GM19438 (cell line): ENCODE measurements at regions not wholly inside any gene's neighbourhood (a gene's known extent, or its start where the extent isn't known, plus 50 kb on each side); places are given as distances from the start of the nearest gene placed in this dataset.

Experiments used
- ATAC-seq: cut with Tn5 transposase; IDR thresholded peaks from one replicate; pipeline ENCODE4 v1.9.1; 2021; ENCODE audit warnings: low read depth; ENCODE audit not compliant: unreplicated experiment

DNA sequence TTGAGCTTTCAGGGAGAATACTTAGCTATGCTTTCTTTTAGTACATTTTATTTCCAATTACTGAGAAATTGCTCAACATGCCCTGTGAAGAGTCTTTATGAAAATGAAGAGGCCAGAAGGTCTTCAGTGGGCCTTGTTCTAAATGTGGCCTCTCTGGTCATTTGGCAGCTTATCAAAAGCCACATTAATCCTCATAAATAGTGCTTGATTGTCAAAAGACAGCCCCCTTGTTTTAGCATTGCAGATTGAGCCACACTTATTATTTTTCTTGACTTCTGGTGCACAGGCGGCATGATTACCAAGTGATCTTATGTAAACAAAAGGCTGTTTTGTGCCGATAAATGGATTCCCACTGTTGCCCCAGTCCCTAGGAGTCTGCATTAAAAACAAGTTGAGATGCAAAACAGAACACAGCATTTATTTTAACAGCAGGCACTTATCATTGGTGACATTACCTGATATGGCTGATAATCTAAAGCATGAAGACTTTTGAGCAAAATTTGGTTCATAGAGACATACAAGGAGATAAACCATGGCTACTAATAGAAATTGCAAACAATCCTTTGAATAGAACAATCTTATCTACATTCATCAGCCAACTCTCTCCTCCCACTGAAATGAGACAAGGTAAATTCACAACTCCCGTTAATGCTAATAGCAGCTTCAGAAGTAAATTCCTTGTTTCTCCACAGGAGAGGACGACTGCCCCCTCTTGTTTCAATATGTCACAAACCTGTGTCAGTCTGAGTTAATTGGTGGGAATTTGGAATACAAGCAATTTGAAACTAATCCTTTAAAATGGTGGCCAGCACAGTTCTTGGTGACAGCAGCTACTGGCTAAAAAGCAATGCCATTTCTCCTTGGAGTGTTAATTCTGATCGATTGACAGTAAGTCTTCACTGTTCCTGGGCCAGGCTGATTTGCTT lies 194.3 kb downstream of the NSUN3 start:
- ATAC-seq = no peak

DNA sequence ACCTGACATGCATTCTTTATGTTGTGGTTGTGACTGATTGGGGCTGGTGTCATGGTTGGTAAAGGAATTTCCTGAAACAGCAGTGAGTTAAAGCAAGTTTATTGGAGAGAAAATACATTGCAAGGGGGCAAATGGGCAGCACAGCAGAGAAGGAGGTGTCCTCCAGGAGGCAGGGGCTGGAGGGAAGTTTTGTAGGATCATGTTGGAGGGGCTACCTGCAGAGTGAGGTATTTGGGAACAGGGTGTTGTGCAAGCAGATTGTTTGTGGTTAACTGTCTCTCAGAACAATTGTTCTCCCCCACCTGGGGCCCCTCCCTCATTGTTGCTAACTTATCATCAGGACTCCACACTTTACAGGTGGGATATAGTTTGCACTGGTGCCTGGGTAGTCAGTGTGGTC lies 196.0 kb downstream of the NSUN3 start:
- ATAC-seq = no peak

DNA sequence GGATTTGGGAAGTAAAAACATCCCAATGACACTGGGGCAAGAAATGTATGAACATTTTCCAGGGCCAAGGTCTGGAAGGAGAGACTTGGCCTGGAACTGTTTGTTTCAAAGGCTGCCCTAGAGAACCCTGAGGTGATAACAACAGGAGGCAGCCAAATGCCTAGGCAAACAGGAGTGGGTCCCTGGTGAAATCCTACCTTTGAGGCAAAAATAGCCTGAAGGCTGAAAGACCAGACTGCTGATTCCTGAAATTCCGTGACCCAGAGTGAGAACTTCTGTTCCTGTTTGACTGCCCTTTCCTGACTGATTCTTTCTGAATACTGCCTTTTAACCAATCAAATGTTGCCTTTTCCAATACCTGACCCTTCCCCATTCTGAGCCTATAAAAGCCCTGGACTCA lies 196.4 kb downstream of the NSUN3 start:
- ATAC-seq = no peak

DNA sequence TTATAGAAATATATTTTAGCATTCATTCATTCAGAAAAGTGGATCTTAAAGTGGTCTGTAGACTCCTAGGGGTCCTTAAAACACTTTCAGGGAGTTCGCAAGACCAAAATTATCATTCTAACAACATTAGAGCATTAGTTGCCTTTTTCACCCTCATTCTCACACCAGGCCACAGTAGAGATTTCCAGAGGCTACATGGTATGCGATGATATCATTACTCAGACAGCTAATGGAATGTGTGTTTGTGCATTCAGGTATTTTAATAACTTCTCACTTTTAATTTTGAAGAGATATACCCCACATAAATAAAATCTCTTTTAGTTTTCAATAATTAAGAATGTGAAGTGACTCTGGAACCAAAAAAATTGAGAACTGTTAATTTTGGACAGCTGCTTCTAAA lies 206.9 kb downstream of the NSUN3 start:
- ATAC-seq = no peak

DNA sequence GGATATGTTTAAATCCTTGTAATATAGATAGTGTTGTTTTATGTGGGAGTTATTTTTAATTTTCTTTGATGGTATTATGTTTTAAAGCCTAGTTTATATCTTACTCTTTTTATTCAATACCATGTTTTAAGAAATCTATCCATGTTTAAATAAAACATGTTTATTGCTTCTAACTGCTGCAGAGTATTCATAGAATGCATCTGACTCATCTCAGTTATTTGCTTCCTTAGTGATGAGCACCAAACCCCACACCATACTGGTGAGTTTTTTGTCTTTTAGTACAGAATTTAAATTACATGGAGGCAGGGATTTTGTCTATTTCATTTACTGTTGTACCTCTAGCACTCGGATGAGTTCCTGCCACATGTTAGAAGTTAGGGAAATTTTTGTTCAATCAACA lies 209.2 kb downstream of the NSUN3 start:
- no peak for ATAC-seq

DNA sequence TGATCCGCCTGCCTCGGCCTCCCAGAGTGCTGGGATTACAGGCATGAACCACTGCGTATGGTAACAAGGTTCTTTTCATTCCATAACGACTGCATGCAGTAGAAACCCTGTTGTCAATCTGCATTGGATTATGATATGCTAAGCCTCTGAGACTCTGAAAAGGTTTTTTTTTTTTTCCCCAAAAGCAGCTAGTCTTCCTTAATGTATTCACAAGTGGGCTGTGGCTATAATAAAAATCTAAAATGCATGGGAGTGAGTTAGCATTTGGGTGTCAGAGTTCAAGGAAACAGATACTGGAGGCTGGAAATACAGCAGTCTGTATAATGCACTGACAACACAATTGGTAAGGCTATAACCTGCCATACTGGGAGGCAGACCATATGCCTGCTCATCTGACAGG lies 218.1 kb downstream of the NSUN3 start:
- ATAC-seq = no peak

DNA sequence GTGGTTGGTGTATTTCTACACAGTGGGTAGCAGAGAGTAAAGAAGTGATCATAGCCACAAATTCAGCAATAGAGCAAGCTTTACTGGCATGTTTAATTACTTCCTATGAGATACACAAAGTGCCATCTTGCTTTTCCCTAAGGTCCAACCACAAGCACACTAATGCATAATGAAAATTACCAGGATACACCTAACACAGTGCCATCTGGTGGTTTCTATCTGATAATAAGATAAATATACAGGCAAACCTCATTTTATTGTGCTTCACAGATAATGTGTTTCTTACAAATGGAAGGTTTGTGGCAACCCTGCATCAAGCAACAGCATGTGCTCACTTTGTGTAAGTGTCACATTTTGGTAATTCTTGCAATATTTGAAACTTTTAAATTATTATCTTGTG lies 223.0 kb downstream of the NSUN3 start:
- no peak for ATAC-seq

DNA sequence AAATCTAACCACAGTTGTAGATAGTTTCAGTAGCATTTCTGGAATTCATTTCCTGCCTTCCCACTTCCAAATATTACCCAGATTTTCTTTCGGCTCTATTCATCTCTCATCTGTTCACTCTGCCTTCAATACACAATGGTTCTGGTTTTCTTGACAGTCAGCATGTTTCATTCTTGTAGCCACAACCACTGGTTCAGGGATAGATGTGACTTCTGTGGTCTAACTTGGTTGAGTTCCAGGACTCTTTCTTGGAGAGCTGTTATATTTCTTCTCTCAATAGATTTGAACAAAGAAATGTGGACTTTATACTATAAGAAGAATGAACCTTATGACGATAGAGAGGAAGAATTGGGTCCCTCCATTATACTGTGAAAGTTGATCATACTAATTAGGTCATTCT lies 228.8 kb downstream of the NSUN3 start:
- no peak for ATAC-seq

DNA sequence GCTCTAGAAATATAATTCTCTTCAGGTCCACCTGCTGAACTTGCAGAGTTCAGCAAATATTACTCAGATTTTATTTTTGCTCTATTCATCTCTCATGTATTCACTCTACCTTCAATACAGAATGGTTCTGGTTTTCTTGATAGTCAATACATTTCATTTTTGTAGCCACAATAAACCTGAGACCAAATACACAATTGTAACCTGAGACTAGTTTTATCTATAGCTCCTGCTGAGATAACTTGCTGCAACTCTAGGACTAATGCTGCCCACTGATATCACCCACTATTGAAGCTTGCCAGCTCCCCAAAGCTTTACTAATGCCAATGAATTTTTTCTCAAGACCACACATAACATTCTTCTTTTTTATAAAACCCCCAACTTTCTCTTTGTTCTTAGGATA lies 229.3 kb downstream of the NSUN3 start:
- ATAC-seq = no peak

DNA sequence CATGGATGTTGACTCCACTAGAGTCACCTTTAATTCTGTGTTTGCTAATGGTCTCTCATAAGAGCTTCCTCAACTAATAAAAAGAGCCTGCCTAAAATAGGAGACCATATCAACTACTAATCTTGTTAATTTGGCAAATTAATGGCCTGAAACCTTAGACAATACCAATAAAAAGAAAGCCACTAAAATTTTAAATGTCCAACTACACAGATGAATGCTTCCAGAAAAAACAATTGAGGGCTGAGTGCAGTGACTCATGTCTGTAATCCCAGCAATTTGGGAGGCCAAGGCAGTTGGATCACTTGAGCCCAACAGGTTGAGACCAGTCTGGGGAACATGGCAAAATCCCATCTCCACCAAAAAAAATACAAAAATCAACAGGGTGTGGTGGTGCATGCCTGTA lies 230.9 kb downstream of the NSUN3 start:
- no peak for ATAC-seq

DNA sequence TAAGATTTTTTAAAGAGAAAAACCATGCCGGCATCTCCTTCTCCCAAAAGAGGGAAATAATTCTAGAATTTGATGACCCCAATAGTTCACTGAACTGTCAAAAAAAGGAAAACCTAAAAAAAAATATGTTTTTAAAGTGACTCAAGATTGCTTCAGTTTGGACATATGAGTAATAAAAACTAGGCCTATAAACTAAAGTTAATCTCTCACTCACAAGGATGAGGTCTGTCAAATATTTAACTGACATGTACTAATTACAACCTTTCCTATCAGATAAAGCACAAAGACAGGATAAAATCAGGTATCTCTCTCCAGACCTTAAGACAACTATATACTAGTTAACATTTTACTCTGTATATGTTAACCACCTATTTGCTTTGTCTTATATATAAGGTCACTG lies 231.9 kb downstream of the NSUN3 start:
- no peak for ATAC-seq

DNA sequence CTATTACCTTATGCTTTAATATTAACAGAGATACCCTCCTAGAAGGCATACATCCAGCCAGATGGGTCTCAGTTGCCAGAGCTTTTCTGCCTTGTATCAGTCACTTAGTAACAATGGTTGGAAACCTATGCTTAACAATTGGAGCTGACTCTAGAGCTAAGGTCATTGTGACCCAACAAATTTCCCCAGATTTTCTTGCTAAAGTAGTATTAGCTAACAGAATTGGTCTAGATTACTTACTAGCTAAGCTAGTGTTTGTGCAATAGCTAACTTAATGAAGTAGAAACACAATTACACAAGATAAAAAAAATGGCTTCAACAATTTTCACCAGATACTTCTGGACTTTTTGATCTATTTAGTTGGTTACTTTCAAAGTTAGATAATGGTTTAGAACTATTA lies 236.9 kb downstream of the NSUN3 start:
- no peak for ATAC-seq

DNA sequence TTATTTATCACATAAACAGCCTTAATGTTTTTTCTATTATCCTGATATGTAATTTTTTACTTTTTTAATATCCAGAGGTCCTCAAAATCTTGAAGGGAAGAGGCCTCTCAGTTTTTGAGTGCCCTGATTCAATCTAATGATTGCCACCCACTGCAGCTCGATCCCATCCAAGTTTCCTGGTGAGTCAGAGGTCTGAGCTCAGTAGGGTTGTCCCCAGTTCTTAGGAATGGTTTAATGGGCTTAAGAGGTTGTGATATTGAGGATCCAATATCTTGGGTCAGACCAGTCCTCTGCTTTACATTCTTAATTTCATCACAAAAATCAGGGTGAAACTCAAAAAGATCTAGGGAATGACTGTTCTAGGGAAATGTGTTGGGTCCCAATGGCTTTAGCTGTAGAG lies 238.5 kb downstream of the NSUN3 start:
- no peak for ATAC-seq

DNA sequence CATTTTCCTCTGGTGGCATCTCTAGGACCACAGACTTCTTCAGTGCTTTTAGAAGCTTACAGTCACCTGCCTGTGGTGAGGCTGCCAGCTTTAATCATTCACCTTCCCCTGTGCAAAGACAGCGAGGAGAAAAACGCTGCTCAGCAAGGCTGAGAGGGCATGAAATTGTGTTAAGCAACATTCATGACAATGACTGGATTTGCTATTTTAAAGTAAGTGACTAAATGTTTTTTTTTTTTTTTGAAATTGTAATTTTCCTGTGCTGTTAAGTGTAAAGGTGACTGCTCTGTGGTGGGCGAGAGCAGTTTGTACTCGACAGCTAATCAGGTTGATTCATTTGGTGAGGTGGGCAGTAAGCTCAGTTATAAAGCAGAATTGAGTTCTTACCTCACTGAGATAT lies 240.4 kb downstream of the NSUN3 start:
- ATAC-seq = no peak

DNA sequence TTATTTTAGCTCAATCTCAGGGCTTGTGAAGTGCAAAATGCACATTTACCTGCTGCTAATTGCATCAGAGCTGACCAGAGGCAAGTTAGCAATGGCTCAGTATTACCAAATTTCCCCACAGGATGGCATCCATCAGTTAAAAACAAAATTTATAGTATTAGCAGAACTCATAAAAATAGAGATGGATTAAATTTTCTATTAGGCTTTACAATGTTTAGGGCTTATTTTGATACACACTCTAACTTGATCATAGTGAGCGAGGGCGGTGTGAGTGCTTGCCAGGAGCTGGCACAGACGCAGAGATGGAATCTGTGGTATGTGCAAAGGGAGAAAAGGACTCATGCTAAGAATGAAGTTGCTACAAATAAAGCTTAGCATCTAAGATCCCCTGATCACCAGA lies 241.0 kb downstream of the NSUN3 start:
- ATAC-seq = no peak

DNA sequence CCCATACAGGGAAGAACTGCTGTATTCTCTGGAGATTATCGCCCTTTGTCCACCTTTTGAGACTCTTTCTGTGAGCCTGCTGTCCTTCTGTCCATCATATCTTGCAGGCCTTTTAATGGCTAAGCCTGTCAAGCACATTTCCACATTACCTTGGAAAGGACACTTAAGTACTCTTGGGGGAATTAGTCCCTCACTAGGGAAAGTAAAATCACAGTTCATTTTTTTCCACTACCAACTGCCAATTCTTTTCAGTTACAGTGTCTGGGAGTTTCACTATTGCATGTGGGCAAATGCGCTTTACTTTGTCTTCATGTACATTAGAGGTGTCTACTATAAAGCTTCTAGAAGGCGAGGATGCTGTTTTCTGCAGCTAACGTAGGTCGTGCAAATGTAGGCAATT lies 242.1 kb downstream of the NSUN3 start:
- no peak for ATAC-seq

DNA sequence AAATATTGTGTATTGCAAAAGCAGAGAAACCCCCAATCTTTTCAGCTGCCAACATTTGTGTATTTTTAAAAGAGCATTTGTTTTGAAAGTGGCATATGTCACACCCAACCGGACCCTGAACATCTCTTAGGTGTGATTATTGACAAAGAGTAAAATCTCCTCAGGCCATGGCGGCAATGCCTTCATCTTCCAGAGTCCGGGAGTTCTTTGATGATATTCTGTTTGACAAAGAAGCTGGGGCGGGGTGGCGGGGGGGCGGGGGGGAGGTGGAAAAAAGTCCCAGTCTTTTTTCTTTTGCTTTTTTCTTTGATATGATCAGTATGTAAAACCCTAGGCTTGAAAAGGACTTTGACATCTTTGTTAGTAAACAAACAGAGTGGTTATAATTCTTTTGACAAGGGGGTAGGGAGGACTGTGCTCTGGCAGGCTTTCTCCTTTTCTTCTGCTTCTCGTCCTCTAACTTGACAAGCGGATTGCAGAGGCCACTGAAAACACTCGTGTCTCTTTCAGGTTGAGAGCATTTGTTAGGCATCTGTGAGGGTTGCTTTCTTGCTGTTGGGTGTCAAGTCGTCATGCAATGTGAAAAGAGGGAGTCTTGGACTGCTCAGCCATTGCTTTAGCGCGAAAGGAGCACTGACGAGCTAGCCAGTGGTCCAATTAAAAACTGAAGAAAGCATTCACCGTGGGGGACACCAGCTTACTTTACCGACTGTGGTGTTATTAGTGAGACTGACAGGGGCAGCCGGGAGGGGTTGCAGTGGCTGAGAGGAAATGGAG lies 243.2 kb downstream of the NSUN3 start:
- no peak for ATAC-seq

DNA sequence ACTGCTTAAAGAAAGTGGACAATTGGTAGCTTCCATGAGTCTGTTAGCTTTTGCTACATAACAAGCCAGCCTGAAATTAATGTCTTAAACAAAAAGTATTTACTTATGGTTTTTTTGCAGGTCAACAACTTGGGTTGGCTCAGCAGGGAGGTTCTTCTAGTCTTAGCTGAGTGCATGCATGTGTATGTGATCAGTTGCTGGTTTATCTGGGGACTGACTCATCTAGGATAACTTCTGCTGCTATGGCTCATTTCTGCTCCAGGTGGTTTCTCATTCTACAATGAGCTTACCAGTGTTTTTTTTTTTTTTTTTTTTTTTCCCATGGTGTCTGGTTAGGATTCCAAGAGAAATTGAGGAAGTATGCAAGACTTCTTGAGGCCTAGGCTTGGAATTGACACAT lies 244.7 kb downstream of the NSUN3 start:
- no peak for ATAC-seq

DNA sequence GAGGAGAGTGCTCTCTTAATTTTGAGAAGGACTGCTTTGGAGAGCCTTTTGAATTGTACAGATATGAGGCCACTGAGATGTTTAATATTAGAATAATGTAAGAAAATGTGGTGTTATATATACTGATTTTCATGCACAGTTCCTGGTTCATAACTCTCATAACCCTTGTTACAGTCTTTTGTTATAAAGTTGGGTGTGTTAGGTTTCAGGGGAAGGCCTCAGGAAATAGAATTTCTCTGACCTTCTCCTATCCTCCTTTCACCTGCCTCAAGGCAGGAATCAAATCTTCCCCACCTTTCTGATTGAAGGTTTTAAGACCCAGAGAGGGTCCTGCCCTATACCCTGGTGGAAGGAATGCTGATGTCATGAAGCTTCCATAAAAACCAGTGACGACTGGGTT lies 245.9 kb downstream of the NSUN3 start:
- ATAC-seq = no peak

DNA sequence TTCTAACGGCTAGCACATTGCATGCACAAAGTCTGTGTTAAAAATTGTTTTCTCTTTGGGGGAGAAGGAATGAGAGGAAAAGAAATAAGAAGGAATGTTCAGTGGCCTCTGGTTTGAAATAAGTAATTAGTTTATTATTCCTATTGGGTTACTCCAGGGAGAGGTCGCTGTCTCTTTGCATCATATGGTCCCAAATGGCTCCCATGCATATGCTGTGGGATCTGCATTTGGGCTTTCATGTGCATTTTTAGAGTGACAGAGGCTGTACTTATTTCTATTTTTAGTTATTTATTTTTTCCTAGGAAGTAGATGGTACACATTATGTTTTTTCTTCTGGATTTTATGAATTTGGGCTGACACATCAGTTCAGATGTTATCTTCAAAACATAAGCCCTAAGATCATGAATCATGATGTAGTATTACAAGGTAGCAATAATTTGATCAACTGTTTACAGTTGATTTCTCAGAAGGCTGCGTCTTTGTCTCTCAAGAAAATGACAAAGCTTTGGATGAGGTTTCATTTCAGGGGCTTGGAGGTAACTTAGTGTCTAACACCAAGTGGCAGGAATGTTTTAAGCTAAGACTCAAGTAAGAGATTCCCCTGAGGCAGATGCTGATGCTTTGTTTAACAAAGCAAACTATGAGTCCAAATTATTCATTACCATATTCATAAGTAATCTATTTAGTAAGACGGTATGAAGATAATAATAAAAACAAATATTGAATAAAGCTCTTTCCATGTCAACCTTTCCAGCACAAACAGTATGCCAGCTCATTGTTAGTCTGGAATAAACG lies 247.7 kb downstream of the NSUN3 start:
- no peak for ATAC-seq

DNA sequence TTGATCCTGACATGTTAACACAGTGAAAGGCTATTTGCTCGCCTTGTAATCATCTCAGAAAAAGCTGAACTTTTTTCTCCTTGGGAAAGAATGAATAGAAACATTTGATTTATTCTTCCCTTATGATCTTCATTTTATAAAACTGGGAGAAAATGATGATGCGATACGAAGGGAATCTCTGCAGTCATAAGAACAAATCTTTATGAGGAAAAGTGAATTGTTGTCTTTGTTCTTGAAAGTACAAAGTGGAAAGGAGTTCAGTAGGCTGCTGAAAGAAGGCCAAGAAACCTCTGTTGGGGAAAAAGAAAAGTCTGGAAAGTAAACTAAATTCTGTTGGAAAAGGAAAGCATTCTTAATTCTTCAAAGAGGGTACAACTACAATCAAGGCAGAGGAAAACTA lies 248.8 kb downstream of the NSUN3 start:
- ATAC-seq = no peak
